A204.1 (cell line): ENCODE measurements at regions not wholly inside any gene's neighbourhood (a gene's known extent, or its start where the extent isn't known, plus 50 kb on each side); places are given as distances from the start of the nearest gene placed in this dataset.
"Not testable (repeated sequence)": the region's sequence is repeated elsewhere in the genome, so short reads cannot be mapped to it uniquely, and the experiment has no call there.

Source experiments
- FAIRE-seq: peaks from 2 replicates; lab custom pipeline; 2012; peaks lifted over from hg19 to GRCh38; lab: Jason Lieb, UNC

GRCh38 chr7:91463330-91463729 is 199.1 kb downstream of the FZD1 start:
- no peak for FAIRE-seq

GRCh38 chr7:91465595-91466061 is 201.4 kb downstream of the FZD1 start:
- no peak for FAIRE-seq

GRCh38 chr7:91468256-91468655 is 204.0 kb downstream of the FZD1 start:
- no peak for FAIRE-seq

GRCh38 chr7:91473619-91474018 is 209.4 kb downstream of the FZD1 start:
- no peak for FAIRE-seq

DNA sequence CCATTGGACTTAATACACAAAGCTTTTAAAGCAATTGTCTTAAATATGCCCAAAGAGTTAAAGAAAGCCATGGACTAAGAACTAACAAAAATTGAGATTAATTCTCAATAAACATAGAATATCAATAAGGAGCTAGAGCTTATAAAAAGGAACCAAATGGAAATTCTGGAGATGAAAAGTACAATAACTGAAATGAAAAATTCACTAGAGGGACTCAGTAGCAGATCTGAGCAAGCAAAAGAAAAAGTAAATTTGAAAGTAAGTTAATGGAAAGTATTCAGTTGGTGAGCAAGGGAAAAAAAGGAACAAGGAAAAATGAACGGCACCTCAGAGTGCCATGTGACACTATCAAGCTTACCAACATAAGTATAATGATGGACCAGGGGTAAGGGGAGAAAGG is 209.8 kb downstream of the FZD1 start:
- FAIRE-seq = no peak

DNA sequence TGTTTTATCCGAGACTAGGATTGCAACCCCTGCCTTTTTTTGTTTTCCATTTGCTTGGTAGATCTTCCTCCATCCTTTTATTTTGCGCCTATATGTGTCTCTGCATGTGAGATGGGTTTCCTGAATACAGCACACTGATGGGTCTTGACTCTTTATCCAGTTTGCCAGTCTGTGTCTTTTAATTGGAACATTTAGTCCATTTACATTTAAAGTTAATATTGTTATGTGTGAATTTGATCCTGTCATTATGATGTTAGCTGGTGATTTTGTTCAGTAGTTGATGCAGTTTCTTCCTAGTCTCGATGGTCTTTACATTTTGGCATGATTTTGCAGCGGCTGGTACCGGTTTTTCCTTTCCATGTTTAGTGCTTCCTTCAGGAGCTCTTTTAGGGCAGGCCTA is 216.2 kb downstream of the FZD1 start:
- FAIRE-seq = not testable (repeated sequence)

- peak; percentile 53 for FAIRE-seq
Observed at GRCh38 chr7:91491868-91492267, 227.6 kb downstream of the FZD1 start.

DNA sequence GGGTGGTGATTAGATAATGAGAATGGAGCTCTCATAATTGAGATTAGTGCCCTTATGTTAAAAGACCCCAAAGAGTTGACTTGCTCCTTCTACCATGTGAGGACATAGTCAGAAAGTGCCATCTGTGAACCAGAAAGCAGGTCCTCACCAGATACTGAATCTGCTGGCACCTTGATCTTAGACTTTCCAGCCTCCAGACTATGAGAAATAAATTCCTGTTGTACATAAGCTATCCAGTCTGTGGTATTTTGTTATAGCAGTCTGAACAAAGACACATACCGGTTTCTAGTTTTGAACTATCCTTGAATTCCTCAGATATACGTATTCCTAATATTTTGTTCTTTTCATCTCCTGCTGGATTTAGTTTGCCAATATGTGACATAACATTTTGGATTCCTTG is 228.1 kb downstream of the FZD1 start:
- FAIRE-seq = no peak

DNA sequence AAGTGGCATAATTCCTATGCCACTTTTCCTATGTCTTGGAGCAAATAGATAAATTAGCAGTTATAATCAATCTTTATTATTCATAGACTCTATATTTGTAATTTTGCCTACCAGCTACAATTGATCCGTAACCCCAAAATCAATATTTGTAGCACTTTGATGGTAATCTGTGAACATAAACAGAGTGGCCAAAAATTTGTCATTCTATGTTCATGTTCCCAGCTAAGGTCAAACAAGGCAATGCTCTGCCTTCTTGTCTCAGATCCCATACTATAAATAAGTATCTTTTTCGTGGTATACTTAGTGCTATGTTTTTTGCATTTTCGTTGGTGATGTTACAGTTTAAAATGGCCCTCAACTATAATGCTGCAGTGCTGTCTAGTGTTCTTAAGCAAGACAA is 228.5 kb downstream of the FZD1 start:
- FAIRE-seq = no peak

DNA sequence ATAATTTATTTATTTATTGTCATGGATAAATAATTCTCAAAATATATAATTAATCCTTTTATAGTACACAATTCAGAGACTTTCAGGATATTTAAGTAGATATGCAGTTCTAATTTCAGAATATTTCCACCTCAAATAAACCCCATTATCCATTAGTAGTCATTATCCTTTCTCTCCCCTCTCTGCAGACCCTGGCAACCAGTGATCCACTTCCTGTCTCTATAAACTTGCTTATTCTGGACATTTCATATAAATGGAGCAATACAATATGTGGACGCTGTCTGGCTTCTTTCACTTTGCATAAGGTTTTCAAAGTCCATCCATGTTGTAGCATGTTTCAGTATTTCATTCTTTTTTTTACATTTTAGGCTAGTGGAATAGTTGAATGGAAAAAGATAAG is 230.2 kb downstream of the FZD1 start:
- FAIRE-seq = no peak

DNA sequence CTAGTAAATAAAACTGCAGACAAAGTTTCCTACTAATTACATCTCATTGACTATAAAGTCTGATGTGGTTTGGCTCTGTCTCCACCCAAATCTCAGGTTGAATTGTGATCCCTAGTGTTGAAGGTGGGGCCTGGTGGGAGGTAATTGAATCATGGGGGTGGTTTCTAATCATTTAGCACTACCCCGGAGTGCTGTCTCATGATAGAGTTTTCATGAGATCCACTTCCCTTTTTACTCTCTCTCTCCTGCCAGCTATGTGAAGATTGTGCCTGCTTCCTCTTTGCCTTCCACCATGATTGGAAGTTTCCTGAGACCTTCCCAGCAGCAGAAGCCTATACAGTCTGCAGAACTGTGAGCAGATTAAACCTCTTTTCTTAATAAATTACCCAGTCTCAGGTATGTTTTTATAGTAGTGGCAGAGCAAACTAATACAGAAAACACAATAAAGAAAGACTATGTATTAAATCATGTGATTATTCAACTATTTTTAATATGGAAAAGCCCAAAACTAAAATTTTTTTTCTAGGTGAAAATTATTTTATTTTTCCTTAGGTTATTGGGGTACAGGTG is 232.1 kb downstream of the FZD1 start:
- FAIRE-seq = no peak

DNA sequence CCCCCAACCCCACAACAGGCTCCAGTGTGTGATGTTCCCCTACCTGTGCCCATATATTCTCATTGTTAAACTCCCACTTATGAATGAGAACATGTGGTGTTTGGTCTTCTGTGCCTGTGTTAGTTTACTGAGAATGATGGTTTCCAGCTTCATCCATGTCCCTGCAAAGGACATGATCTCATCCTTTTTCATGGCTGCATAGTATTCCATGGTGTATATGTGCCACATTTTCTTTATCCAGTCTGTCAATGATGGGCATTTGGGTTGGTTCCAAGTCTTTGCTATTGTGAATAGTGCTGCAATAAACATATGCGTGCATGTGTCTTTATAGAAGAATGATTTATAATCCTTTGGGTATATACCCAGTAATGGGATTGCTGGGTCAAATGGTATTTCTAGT is 233.0 kb downstream of the FZD1 start:
- not testable (repeated sequence) for FAIRE-seq

- FAIRE-seq = no peak
Observed at GRCh38 chr7:91503934-91504555, 239.8 kb downstream of the FZD1 start.

- FAIRE-seq = no peak
Observed at GRCh38 chr7:91504919-91505318, 240.7 kb downstream of the FZD1 start.

- not testable (repeated sequence) for FAIRE-seq
Observed at GRCh38 chr7:91506966-91507365, 242.7 kb downstream of the FZD1 start.

GRCh38 chr7:91511861-91512260 is 247.6 kb downstream of the FZD1 start:
- not testable (repeated sequence) for FAIRE-seq

DNA sequence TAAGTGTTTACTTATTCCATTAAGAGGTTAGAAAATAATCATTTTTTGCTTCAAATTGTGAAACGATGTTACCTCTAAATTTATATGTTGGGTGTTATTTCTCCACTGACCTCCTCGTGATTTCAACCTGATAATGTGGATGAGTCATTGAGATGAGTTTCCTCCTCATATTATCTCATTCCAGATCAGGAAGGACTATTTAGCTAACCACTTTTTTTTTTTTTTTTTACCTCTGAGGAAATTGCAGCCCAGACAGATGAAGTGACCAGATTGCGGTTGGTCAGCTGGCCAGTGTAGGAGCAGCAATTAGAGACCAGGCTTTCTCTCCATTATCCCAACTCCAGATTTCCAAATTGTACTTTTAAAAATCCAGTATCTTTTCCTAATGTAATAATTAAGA is 248.7 kb downstream of the FZD1 start:
- no peak for FAIRE-seq

- FAIRE-seq = no peak
Observed at GRCh38 chr7:91514591-91514990, 250.4 kb downstream of the FZD1 start.

GRCh38 chr7:91515961-91516360 is 251.7 kb downstream of the FZD1 start:
- FAIRE-seq = no peak

DNA sequence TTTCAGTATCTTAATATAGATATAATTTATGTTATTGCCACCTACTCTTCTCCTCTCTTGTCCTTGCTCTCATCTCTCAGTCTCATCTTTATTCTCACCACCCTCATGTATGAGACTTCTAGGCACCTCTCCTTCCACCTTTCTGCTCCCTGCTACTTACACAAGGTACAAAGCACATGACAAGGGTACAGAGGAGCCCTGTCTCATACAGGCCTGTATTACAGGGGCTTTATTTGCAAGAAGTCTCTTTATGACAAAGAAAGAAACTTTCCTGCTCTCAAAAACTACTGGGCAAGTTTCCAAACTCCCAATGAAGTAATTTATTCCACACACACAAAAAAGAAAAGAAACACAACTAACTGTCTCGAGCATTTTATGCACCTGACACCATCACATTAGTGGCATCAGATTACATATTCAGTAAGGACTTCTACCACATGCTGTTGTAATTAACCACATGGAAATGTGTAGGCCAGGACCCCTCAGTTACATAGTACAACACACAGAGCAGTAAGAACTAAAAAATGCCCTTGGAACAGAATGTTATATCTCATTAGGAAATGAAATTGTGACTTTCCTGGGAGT is 253.1 kb downstream of the FZD1 start:
- FAIRE-seq = no peak

- no peak for FAIRE-seq
Observed at GRCh38 chr7:91518058-91518457, 253.8 kb downstream of the FZD1 start.

GRCh38 chr7:91519241-91520158 is 255.3 kb downstream of the FZD1 start:
- FAIRE-seq = no peak

DNA sequence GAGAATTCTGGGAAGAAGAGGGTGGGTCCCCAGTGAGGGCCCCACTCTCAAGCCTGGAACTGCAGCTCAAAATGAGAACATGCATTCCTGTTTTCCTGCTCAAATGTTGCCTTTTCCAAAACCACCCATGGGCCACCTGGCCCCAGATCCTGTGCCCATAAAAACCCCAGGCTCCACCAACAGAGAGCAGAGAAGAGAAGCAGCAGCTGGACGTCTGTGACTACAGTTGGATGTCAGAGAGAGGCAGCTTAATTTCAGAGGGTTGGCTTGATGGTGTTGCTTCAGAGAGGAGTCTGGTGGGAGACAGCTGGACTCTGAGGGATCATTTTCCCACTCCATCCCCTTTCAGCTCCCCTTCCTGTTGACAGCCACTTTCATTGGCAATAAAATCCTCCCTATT is 256.4 kb downstream of the FZD1 start:
- FAIRE-seq = no peak
